Loucy (cell line): ENCODE measurements at regions not wholly inside any gene's neighbourhood (a gene's known extent, or its start where the extent isn't known, plus 50 kb on each side); places are given as distances from the start of the nearest gene placed in this dataset.

Source experiments
- CTCF ChIP-seq: fragments of 200-600 bp; sonication (generic); conservative IDR thresholded peaks from 2 replicates; pipeline ENCODE4 v1.5.1; 2014; ENCODE audit warnings: mild to moderate bottlenecking, antibody characterized with exemption, low read length
- EZH2phosphoT487 ChIP-seq: fragments of 200-600 bp; IDR thresholded peaks from 2 replicates; pipeline ENCODE4 v1.6.1; 2018; ENCODE audit warnings: antibody characterized with exemption, mild to moderate bottlenecking, moderate library complexity, borderline replicate concordance

- TF ChIP-seq CTCF (no peak), EZH2phosphoT487 (no peak)
These were observed 572.8 kb upstream of the FRG1 start for GRCh38 chr4:189367832-189368231.
